ENCODE measurements at regions not wholly inside any gene's neighbourhood (a gene's known extent, or its start where the extent isn't known, plus 50 kb on each side); places are given as distances from the start of the nearest gene placed in this dataset.
"Not testable (repeated sequence)": the region's sequence is repeated elsewhere in the genome, so short reads cannot be mapped to it uniquely, and the experiment has no call there.

GRCh38 chr5:111627862-111628261, 115.5 kb upstream of the STARD4 start:
- no peak for DNase-seq (ENCODE audit: low read depth)
- H3K27me3 ChIP-seq (ENCODE audit: control insufficient read depth, insufficient read depth, low read length): no peaks in the 10 kb centered on the region
- no peaks in the 10 kb centered on the region for H3K36me3 ChIP-seq (ENCODE audit: control insufficient read depth, insufficient read depth, low read length)
- H3K4me3 ChIP-seq (ENCODE audit: low read depth, low read length): no peak overlapping the region
- no peak for TF ChIP-seq CTCF (IDR thresholded peaks at IDR 0.05; ENCODE audit: insufficient read depth, low read length, poor library complexity, severe bottlenecking)

GRCh38 chr5:111626473-111627148, 114.3 kb upstream of the STARD4 start:
- Histone ChIP-seq H3K27me3 (ENCODE audit: control insufficient read depth, insufficient read depth, low read length) (no peaks in the 10 kb centered on the region), H3K4me3 (ENCODE audit: low read depth, low read length) (no peak overlapping the region), H3K36me3 (ENCODE audit: control insufficient read depth, insufficient read depth, low read length) (no peaks in the 10 kb centered on the region)
- TF ChIP-seq CTCF (IDR thresholded peaks at IDR 0.05; ENCODE audit: insufficient read depth, low read length, poor library complexity, severe bottlenecking): no peak
- no peak for DNase-seq (ENCODE audit: low read depth)

- DNase-seq (ENCODE audit: low read depth): no peak
- Histone ChIP-seq H3K27me3 (ENCODE audit: control insufficient read depth, insufficient read depth, low read length) (no peaks in the 10 kb centered on the region), H3K36me3 (ENCODE audit: control insufficient read depth, insufficient read depth, low read length) (no peaks in the 10 kb centered on the region), H3K4me3 (ENCODE audit: low read depth, low read length) (no peak overlapping the region)
- no peak for TF ChIP-seq CTCF (IDR thresholded peaks at IDR 0.05; ENCODE audit: insufficient read depth, low read length, poor library complexity, severe bottlenecking)
Measured at GRCh38 chr5:111618623-111619271, 106.4 kb upstream of the STARD4 start.

GRCh38 chr5:111615054-111615453, 102.7 kb upstream of the STARD4 start:
- Histone ChIP-seq H3K4me3 (ENCODE audit: low read depth, low read length) (no peak overlapping the region), H3K36me3 (ENCODE audit: control insufficient read depth, insufficient read depth, low read length) (no peaks in the 10 kb centered on the region), H3K27me3 (ENCODE audit: control insufficient read depth, insufficient read depth, low read length) (no peaks in the 10 kb centered on the region)
- no peak for DNase-seq (ENCODE audit: low read depth)
- TF ChIP-seq CTCF (IDR thresholded peaks at IDR 0.05; ENCODE audit: insufficient read depth, low read length, poor library complexity, severe bottlenecking): no peak

- H3K27me3 ChIP-seq (ENCODE audit: control insufficient read depth, insufficient read depth, low read length); DNase-seq (ENCODE audit: low read depth); H3K4me3 ChIP-seq (ENCODE audit: low read depth, low read length); H3K36me3 ChIP-seq (ENCODE audit: control insufficient read depth, insufficient read depth, low read length): not testable (repeated sequence)
Measured at GRCh38 chr5:111612013-111612630, 99.8 kb upstream of the STARD4 start.

- TF ChIP-seq CTCF (IDR thresholded peaks at IDR 0.05; ENCODE audit: insufficient read depth, low read length, poor library complexity, severe bottlenecking): no peak
- H3K4me3 ChIP-seq (ENCODE audit: low read depth, low read length): no peak overlapping the region
- no peaks in the 10 kb centered on the region for H3K27me3 ChIP-seq (ENCODE audit: control insufficient read depth, insufficient read depth, low read length)
- DNase-seq (ENCODE audit: low read depth): no peak
- H3K36me3 ChIP-seq (ENCODE audit: control insufficient read depth, insufficient read depth, low read length): no peaks in the 10 kb centered on the region
Measured at GRCh38 chr5:111606194-111606593, 93.9 kb upstream of the STARD4 start.

Measured in kidney epithelial cell (primary cell).